LNCaP clone FGC (cell line): ENCODE measurements at regions not wholly inside any gene's neighbourhood (a gene's known extent, or its start where the extent isn't known, plus 50 kb on each side); places are given as distances from the start of the nearest gene placed in this dataset.

Experiments
- DNase-seq: peaks from one replicate; pipeline ENCODE4 v3.0.0-alpha.2; 2011; ENCODE audit warnings: low read depth
- H3K4me3 ChIP-seq: 2 replicates; pipeline ENCODE4 v1.5.1; 2011; ENCODE audit warnings: mild to moderate bottlenecking, low read depth, low read length, control low read depth
- TF ChIP-seq, protein P1 (sequence below): IDR thresholded peaks from 2 replicates; pipeline ENCODE4 v1.5.1; 2012; ENCODE audit warnings: mild to moderate bottlenecking; ENCODE audit not compliant: control insufficient read depth, insufficient read depth; ENCODE audit errors: extremely low read depth

DNA sequence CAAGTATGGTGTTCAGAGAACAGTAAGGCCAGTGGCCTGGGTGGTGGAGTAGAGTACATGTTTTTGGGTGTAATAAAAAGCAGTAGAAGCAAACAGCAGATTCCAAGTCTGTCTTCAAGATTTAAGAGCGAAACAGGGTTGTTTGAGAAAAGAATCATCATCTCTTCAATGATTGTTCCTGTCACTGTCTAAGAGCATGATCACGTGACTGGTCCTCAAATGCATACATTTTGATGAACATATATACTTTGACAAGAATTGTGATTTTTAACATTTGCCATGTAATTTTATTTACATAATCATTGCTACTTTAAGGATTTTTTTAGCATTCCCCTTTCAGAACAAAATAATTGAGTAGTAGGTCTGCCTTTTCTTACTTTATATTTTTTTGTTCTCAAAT is 252.6 kb upstream of the GPR101 start:
- H3K4me3 ChIP-seq, result no peak overlapping the region
- no peak for DNase-seq
- TF ChIP-seq, protein P1, sequence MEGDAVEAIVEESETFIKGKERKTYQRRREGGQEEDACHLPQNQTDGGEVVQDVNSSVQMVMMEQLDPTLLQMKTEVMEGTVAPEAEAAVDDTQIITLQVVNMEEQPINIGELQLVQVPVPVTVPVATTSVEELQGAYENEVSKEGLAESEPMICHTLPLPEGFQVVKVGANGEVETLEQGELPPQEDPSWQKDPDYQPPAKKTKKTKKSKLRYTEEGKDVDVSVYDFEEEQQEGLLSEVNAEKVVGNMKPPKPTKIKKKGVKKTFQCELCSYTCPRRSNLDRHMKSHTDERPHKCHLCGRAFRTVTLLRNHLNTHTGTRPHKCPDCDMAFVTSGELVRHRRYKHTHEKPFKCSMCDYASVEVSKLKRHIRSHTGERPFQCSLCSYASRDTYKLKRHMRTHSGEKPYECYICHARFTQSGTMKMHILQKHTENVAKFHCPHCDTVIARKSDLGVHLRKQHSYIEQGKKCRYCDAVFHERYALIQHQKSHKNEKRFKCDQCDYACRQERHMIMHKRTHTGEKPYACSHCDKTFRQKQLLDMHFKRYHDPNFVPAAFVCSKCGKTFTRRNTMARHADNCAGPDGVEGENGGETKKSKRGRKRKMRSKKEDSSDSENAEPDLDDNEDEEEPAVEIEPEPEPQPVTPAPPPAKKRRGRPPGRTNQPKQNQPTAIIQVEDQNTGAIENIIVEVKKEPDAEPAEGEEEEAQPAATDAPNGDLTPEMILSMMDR, result no peak

DNA sequence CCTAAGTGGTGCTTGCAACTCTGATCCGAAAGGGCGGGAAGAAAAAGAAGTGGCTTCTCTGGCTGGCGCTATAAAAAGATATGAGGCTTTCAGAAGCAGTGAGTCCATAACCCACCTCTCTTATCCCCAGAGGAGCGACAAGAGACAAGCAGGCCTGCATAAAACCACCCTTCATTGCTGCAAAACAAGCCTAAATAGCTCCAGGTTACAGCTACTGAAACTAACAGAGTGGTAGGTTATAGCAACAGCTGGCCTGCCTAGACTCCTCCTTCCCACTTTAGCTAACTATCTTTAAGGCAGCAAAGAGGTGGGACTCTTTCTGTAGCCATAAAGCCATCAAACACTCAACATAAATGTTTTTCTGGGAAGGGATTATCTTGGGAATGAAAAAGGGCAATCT is 245.0 kb upstream of the GPR101 start:
- no peak overlapping the region for H3K4me3 ChIP-seq

DNA sequence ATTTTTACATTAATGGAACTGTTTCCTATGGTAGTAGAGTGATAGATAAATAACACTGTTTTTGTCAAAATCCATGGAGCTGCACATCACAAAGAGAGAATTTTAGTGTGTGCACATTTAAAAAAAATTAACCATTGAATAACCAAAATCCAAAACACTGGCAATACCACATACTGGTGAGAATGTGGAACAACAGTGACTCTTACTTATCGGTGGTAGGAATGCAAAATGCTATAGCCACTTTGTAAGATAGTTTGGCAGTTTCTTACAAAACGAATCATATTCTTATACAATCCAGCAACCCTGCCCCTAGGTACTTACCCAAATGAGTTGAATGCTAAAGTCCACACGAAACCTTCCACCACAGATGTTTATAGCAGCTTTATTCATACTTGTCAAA is 229.6 kb upstream of the GPR101 start:
- TF ChIP-seq, protein P1, result no peak
- DNase-seq, result no peak

More for the DNA sequence above, 245.0 kb upstream of the GPR101 start:
- TF ChIP-seq, protein P1, result no peak
- no peak for DNase-seq

DNA sequence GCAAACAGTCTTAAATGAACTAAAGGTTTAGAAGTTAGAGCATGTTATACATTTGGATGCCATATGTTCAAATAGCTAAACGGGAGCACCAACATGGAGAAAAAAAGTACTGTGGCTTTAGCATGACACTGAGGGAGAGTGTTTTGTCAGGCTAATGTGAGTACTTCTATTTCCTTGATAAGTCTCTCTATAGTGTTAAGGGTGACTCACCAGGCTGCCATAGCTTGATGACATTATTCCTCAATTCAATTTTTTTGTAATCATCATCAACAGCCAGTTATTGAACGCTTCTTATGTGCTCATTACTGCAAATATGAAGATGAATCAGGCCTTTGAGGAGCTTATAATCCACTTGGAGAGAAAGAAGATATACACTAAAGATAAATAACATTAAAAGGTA is 211.4 kb upstream of the GPR101 start:
- TF ChIP-seq, protein P1, result no peak
- H3K4me3 ChIP-seq, result no peak overlapping the region
- no peak for DNase-seq

More for the DNA sequence above, 229.6 kb upstream of the GPR101 start:
- H3K4me3 ChIP-seq, result no peak overlapping the region

DNA sequence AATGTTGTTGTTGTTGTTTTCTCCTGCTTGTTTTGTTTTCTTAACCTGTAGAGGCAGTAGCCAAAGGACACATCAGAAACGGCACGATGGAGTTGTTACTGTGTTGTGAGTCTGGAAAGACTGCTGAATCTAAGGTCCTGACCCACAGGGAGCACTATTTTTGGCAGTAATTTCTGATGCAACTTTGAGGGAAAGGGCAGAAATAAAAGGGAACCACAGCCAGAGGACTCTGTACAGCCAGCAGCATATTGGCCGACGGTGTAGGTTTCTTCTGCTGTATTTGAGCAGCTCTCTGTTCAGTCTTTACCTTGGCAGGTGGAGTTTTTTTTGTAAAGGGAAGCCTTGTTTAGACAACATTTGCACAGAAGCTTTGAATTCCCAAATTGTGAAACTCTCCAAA is 203.0 kb upstream of the GPR101 start:
- TF ChIP-seq, protein P1, result no peak
- H3K4me3 ChIP-seq, result no peak overlapping the region
- no peak for DNase-seq

DNA sequence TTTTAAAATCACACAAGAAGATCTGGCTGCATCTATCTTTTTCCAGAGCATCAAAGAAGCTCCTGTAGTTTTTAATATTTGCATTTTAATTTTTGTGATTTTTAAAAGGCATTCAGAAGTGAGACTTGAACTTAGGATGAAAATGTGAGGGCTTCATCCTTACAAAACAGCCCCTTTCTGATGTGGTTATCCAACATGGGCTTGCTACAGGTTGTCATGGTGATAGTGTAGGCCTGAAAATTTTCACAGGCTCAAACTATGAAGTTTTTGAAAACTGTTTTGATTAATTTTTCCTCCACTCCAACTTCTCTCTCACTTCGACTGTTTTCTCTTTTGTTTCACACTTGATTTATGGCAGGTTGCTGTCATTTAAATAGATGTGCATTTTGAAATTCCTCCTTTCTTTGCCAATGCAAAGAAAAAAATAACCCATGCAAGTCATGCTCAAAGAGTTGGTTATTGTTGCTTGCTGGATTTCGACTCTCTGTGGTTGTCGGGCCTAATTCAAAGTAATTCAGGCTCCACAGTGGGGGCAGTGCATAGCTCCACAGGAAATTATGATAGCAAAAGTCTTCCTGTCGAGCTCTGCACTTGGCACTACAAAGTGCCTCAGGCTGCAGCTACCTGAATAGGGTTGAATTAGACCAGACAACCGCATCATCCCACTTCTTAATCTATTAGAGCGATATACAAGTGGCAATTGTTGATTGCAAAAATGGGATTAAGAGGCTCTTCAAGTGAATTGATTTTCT is 201.0 kb upstream of the GPR101 start:
- no peak overlapping the region for H3K4me3 ChIP-seq
- TF ChIP-seq, protein P1, result no peak
- no peak for DNase-seq

DNA sequence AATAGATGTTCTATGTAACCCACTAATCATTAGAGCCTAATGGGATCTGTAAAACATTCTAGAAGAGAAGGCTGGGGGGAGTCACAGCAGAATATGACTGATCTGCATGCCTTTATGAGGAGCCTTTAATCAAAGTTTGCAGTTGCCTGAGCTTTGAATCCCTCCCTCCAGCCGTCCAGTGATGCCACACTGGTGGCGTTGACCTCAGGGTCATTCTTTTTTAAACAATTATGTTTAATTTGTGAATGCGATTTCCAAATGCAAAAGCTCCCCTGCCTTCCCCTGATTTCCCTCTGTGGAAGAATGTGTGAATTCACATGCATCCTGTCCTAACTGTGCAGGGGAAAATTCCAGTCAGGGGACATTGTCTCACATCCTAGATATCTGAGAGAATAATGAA is 199.7 kb upstream of the GPR101 start:
- TF ChIP-seq, protein P1, result no peak

More for the DNA sequence above, 199.7 kb upstream of the GPR101 start:
- no peak overlapping the region for H3K4me3 ChIP-seq
- no peak for DNase-seq
